GM21447 (cell line): ENCODE measurements at regions not wholly inside any gene's neighbourhood (a gene's known extent, or its start where the extent isn't known, plus 50 kb on each side); places are given as distances from the start of the nearest gene placed in this dataset.

ENCODE experiments used
- ATAC-seq: cut with Tn5 transposase; IDR thresholded peaks from one replicate; pipeline ENCODE4 v1.9.1; 2021; ENCODE audit not compliant: unreplicated experiment

GRCh38 chr6:81253821-81254220 lies 498.7 kb downstream of the TENT5A start:
- no peak for ATAC-seq

GRCh38 chr6:81252231-81252630 lies 500.2 kb downstream of the TENT5A start:
- no peak for ATAC-seq

DNA sequence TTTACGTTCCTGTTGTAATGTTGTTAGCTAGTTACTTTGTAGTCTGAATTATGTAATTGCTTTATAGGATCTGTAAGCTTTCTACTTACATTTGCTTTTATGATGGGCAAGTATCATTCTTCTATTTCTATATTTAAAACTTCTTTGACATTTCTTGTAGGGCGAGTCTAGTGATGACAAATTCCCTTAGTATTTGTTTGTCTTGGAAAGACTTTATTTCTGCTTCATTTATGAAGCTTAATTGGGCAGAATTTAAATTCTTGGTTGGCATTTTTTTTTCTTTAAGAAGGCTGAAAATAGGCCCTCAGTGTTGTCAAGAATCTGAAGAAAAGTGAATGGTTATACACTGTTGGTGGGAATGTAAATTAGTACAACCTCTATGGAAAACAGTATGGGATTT lies 506.3 kb downstream of the TENT5A start:
- ATAC-seq: no peak

GRCh38 chr6:81242624-81243023 lies 509.9 kb downstream of the TENT5A start:
- ATAC-seq: no peak

DNA sequence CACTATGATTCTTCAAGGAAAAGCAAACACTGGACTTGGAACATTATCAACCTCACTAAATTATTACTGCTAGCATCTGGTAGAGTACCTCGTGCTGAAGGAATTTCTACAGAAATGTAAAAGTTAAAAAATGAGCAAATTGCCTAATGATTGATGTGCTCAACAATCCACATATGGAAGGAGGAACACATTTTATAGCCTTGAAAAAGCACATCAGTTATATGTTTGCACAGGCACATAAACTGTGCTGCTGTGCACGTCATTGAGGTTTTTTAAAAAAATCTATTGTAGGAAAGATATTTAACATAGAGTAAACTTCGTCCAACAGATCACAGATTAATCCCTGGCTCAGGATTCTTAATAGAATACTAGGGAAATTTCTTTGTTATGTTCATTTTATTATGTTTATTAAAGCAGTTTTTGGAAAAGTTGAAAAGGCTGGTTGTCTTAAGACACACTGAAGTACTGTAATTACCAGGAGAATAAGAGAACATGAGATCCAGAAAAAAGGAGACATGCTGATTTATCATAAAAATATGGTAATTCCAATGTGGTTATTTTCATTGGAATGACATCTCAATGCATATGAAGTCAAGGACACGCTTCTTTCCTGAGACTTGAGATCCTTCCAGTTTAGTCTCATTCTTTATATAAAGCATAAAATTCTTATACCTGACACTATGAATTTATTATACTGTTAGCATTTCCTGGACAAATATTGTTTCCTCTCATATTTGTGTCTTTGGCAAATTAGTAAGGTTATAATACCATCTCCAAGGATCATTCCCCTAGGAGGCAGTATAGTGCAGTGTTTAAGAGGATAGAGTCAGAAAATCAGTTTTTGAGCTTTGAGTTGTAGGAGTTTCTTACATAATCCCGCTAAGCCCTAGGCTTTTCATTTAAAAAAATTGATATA lies 511.1 kb downstream of the TENT5A start:
- ATAC-seq: no peak

DNA sequence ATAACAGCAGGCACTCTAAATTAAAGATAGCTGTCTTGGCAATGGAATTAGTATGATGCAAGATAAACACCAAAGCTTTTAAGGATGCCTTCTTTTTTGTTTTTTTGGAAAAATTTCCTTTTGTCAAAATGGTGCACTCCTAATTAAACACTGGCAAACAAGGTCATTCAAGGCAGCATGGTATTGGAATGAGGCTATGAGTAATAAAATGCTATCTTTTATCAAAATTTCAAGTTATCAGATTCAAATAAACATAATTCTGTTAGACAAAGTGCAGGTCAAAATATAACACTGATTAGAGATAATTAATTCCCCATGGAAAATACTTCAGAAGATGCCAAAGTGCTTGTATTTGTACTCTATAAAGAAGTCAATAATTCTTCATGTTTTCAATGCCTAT lies 514.1 kb downstream of the TENT5A start:
- no peak for ATAC-seq

DNA sequence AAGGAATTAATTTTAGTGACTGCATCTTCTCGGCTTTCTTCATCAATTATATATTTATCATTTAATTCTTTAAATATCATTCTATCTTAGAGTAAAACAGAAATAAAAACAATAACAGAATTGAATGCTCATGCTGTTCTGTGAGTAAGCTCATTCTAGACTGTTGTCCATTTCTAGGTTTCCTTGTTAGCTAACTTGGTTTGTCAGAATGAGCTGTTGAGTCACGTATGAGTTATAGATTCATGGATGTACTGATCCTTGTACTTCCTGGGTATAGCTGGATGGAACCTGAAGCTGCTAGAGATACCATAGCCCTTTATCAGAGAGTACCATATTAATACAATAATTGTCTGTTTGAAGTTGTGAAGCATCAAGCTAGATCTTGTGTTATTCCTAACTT lies 515.3 kb downstream of the TENT5A start:
- ATAC-seq: no peak

- no peak for ATAC-seq
These were observed 517.0 kb downstream of the TENT5A start for GRCh38 chr6:81235512-81235911.

GRCh38 chr6:81233990-81234389 lies 518.5 kb downstream of the TENT5A start:
- ATAC-seq: no peak

- ATAC-seq: no peak
These were observed 523.4 kb downstream of the TENT5A start for GRCh38 chr6:81228912-81229555.

DNA sequence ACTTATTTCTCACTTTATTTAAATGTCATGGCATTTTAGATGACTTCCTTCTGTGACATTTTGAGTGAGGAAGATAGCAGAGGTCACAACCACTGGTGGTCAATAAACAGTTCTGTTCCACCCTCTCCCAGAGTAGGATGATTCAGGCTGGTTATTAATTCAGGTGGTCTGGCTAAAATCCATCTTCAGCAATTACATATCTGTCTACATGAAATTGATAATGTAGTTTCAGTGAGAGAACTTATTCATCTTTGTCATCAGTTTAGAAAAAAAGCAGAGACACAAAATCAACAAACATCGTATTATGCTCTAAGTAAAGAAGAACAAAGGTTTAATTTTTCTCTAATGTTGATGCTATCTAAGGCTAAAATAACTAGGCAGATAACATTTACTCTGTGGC lies 525.5 kb downstream of the TENT5A start:
- ATAC-seq: no peak

- ATAC-seq: no peak
These were observed 535.8 kb downstream of the TENT5A start for GRCh38 chr6:81216668-81217067.

GRCh38 chr6:81215092-81215432 lies 537.4 kb downstream of the TENT5A start:
- no peak for ATAC-seq

- no peak for ATAC-seq
These were observed 537.9 kb downstream of the TENT5A start for GRCh38 chr6:81214414-81215091.

DNA sequence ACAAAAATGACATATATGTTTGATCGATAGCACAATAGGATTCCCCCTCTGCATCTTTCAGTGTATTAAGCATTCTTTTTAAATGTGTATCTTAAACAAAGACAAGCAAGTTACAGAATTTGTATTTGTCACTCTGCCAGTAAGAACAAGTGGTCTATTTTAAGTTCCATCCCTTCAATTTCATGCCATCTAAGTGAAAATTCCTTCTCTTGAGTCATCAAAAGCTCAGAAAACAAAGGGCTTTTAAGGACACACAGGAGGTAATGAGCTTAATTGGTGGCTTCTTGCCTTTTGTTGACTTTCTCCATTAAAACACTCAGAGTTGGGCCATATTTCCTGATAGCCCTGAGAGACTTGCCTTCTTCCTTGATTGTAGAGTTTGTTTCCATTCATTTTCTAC lies 547.8 kb downstream of the TENT5A start:
- ATAC-seq: no peak

- ATAC-seq: no peak
These were observed 558.1 kb downstream of the TENT5A start for GRCh38 chr6:81194374-81194773.

- no peak for ATAC-seq
These were observed 580.3 kb downstream of the TENT5A start for GRCh38 chr6:81172056-81172740.

GRCh38 chr6:81169166-81169565 lies 583.3 kb downstream of the TENT5A start:
- no peak for ATAC-seq

DNA sequence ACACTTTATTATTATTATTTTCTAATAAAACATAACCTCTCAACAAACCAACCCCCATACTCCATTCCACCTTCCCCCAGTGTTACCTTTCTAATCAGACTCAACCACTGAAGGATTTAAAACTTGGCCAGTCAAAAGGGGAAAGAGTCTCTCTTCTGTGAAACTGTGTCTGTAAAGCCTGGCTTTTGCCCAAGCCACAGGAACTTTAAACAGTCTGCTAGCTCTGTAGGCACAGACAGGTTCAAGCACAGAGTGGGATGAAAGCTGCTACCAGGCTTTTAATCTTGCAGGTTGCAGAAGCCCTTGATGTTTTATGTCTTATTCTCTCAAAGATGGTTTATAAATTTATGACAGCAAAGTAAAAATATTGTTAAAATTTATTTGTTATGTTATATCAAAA lies 585.7 kb downstream of the TENT5A start:
- ATAC-seq: no peak

DNA sequence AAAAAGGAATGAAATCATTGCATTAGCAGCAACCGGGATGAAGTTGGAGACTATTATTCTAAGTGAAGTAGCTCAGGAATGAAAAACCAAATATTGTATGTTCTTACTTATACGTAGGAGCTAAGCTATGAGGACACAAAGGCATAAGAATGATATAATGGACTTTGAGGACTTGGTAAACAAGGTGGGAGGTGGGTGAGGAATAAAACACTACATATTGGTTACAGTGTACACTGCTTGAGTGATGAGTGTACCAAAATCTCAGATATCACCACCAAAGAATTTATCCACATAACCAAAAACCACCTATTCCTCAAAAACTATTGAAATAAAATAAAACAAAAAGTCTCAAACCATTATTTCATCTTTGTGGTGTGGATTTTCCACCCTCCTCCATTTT lies 593.5 kb downstream of the TENT5A start:
- ATAC-seq: no peak

DNA sequence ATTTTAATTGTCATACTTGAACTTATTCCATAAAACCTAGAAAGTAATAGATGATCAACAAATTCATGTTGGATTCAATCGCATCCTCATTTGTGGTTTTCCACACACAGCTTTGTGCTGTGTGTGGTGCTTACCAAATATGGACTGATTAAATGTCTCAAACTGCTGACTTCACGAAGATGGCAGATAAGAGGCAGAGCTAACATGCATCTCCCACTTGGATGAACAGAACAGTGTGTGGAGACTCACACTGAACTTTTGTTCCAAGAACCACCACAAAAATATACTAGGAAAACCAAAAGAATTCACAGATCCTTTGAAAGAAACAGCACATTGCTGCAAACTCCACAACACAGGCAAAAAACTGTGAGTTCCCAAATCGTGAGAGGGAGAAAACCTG lies 603.7 kb downstream of the TENT5A start:
- ATAC-seq: no peak
